ENCODE measurements at regions not wholly inside any gene's neighbourhood (a gene's known extent, or its start where the extent isn't known, plus 50 kb on each side); places are given as distances from the start of the nearest gene placed in this dataset.
"Not testable (repeated sequence)": the region's sequence is repeated elsewhere in the genome, so short reads cannot be mapped to it uniquely, and the experiment has no call there.

- no peaks in the 10 kb centered on the region for H3K36me3 ChIP-seq
- H3K9ac ChIP-seq, result no peak overlapping the region
- H3K27ac ChIP-seq, result no peak overlapping the region
- no peaks in the 10 kb centered on the region for H3K4me1 ChIP-seq
- H3K4me2 ChIP-seq, result no peak overlapping the region
- H3K27me3 ChIP-seq, result no peaks in the 10 kb centered on the region
- H3K4me3 ChIP-seq, result no peak overlapping the region
- no peak for TF ChIP-seq Cebpa-rat (IDR thresholded peaks at IDR 0.05)
- no peaks in the 10 kb centered on the region for H3K9me3 ChIP-seq
- H4K20me1 ChIP-seq, result no peaks in the 10 kb centered on the region
These were observed 1041.1 kb upstream of the COX7C start for GRCh38 chr5:85576666-85577065.

- not testable (repeated sequence) for H3K27me3 ChIP-seq, H3K9ac ChIP-seq, H3K4me2 ChIP-seq, H3K4me3 ChIP-seq, H4K20me1 ChIP-seq, H3K27ac ChIP-seq, H3K36me3 ChIP-seq, H3K9me3 ChIP-seq, H3K4me1 ChIP-seq
These were observed 1029.9 kb upstream of the COX7C start for GRCh38 chr5:85587806-85588205.

- H3K27ac ChIP-seq, H3K4me3 ChIP-seq, H3K9me3 ChIP-seq, H3K27me3 ChIP-seq, H3K4me1 ChIP-seq, H4K20me1 ChIP-seq, H3K9ac ChIP-seq, H3K4me2 ChIP-seq, H3K36me3 ChIP-seq: not testable (repeated sequence)
These were observed 1029.5 kb upstream of the COX7C start for GRCh38 chr5:85588268-85588667.

- H3K27me3 ChIP-seq, result no peaks in the 10 kb centered on the region
- no peak overlapping the region for H3K27ac ChIP-seq
- no peak overlapping the region for H3K9ac ChIP-seq
- no peak for TF ChIP-seq Cebpa-rat (IDR thresholded peaks at IDR 0.05)
- no peaks in the 10 kb centered on the region for H3K4me1 ChIP-seq
- no peaks in the 10 kb centered on the region for H3K36me3 ChIP-seq
- no peak overlapping the region for H3K4me2 ChIP-seq
- H3K4me3 ChIP-seq, result no peak overlapping the region
- H4K20me1 ChIP-seq, result no peaks in the 10 kb centered on the region
- peaks cover 4% of the 10 kb centered on the region; the same call in 1 of the 2 replicates for H3K9me3 ChIP-seq
These were observed 1027.0 kb upstream of the COX7C start for GRCh38 chr5:85590764-85591163.

GRCh38 chr5:85591311-85591710, 1026.4 kb upstream of the COX7C start:
- Histone ChIP-seq H3K36me3 (no peaks in the 10 kb centered on the region), H3K27ac (no peak overlapping the region), H3K27me3 (no peaks in the 10 kb centered on the region), H4K20me1 (no peaks in the 10 kb centered on the region), H3K4me2 (no peak overlapping the region), H3K4me3 (no peak overlapping the region), H3K9ac (no peak overlapping the region), H3K4me1 (no peaks in the 10 kb centered on the region), H3K9me3 (peaks cover 4% of the 10 kb centered on the region; the same call in 1 of the 2 replicates)
- no peak for TF ChIP-seq Cebpa-rat (IDR thresholded peaks at IDR 0.05)

GRCh38 chr5:85602843-85603242, 1014.9 kb upstream of the COX7C start:
- Histone ChIP-seq H3K4me2 (no peak overlapping the region), H3K9me3 (no peaks in the 10 kb centered on the region), H3K27me3 (no peaks in the 10 kb centered on the region), H4K20me1 (no peaks in the 10 kb centered on the region), H3K4me1 (no peaks in the 10 kb centered on the region), H3K27ac (no peak overlapping the region), H3K9ac (no peak overlapping the region), H3K36me3 (no peaks in the 10 kb centered on the region), H3K4me3 (no peak overlapping the region)
- TF ChIP-seq Cebpa-rat (IDR thresholded peaks at IDR 0.05), result no peak

GRCh38 chr5:85604378-85604777, 1013.4 kb upstream of the COX7C start:
- no peak overlapping the region for H3K27ac ChIP-seq
- no peak for TF ChIP-seq Cebpa-rat (IDR thresholded peaks at IDR 0.05)
- no peaks in the 10 kb centered on the region for H3K36me3 ChIP-seq
- H3K4me3 ChIP-seq, result no peak overlapping the region
- no peaks in the 10 kb centered on the region for H4K20me1 ChIP-seq
- H3K27me3 ChIP-seq, result no peaks in the 10 kb centered on the region
- no peaks in the 10 kb centered on the region for H3K9me3 ChIP-seq
- H3K4me1 ChIP-seq, result no peaks in the 10 kb centered on the region
- H3K4me2 ChIP-seq, result no peak overlapping the region
- no peak overlapping the region for H3K9ac ChIP-seq

- Histone ChIP-seq H3K9ac (no peak overlapping the region), H3K27ac (no peak overlapping the region), H3K36me3 (no peaks in the 10 kb centered on the region), H3K4me2 (no peak overlapping the region), H3K27me3 (no peaks in the 10 kb centered on the region), H3K4me1 (no peaks in the 10 kb centered on the region), H3K4me3 (no peak overlapping the region), H3K9me3 (no peaks in the 10 kb centered on the region), H4K20me1 (no peaks in the 10 kb centered on the region)
- no peak for TF ChIP-seq Cebpa-rat (IDR thresholded peaks at IDR 0.05)
These were observed 1013.0 kb upstream of the COX7C start for GRCh38 chr5:85604786-85605185.

- Histone ChIP-seq H3K27ac (no peak overlapping the region), H3K4me2 (no peak overlapping the region), H3K9ac (no peak overlapping the region), H3K4me3 (no peak overlapping the region), H3K36me3 (no peaks in the 10 kb centered on the region), H3K27me3 (no peaks in the 10 kb centered on the region), H3K4me1 (no peaks in the 10 kb centered on the region), H3K9me3 (no peaks in the 10 kb centered on the region), H4K20me1 (no peaks in the 10 kb centered on the region)
- TF ChIP-seq Cebpa-rat (IDR thresholded peaks at IDR 0.05), result no peak
These were observed 1012.4 kb upstream of the COX7C start for GRCh38 chr5:85605381-85605780.

- no peak for TF ChIP-seq Cebpa-rat (IDR thresholded peaks at IDR 0.05)
- H3K4me3 ChIP-seq, result no peak overlapping the region
- no peak overlapping the region for H3K4me2 ChIP-seq
- H3K9ac ChIP-seq, result no peak overlapping the region
- H3K27me3 ChIP-seq, result no peaks in the 10 kb centered on the region
- no peaks in the 10 kb centered on the region for H4K20me1 ChIP-seq
- H3K36me3 ChIP-seq, result no peaks in the 10 kb centered on the region
- no peaks in the 10 kb centered on the region for H3K4me1 ChIP-seq
- 0 out of 2 replicates have a peak, but pooled peaks cover 5% of the 10 kb centered on the region for H3K9me3 ChIP-seq
- no peak overlapping the region for H3K27ac ChIP-seq
These were observed 1003.3 kb upstream of the COX7C start for GRCh38 chr5:85614489-85614888.

- H4K20me1 ChIP-seq, result no peaks in the 10 kb centered on the region
- H3K27me3 ChIP-seq, result no peaks in the 10 kb centered on the region
- no peak overlapping the region for H3K4me2 ChIP-seq
- H3K9ac ChIP-seq, result no peak overlapping the region
- 0 out of 2 replicates have a peak, but pooled peaks cover 1% of the 10 kb centered on the region for H3K9me3 ChIP-seq
- H3K27ac ChIP-seq, result no peak overlapping the region
- no peak for TF ChIP-seq Cebpa-rat (IDR thresholded peaks at IDR 0.05)
- H3K36me3 ChIP-seq, result no peaks in the 10 kb centered on the region
- H3K4me3 ChIP-seq, result no peak overlapping the region
- H3K4me1 ChIP-seq, result no peaks in the 10 kb centered on the region
These were observed 996.1 kb upstream of the COX7C start for GRCh38 chr5:85621668-85622067.

Measured in BLaER1 (cell line).